ENCODE measurements at regions not wholly inside any gene's neighbourhood (a gene's known extent, or its start where the extent isn't known, plus 50 kb on each side); places are given as distances from the start of the nearest gene placed in this dataset.
"Not testable (repeated sequence)": the region's sequence is repeated elsewhere in the genome, so short reads cannot be mapped to it uniquely, and the experiment has no call there.

- no peak overlapping the region for H3K4me3 ChIP-seq
- H3K36me3 ChIP-seq = no peaks in the 10 kb centered on the region
- intact Hi-C loops (cut with DNase I; ENCODE audit: low total_unique reads) = loop anchor here (10.0 kb wide), 1 partner anchor 1057 kb away; no protein-coding TSS in a partner anchor
- peaks cover 0 to 38% (median 21%) of the 10 kb centered on the region in 4 donors for H3K4me1 ChIP-seq
- no peaks in the 10 kb centered on the region for H3K27me3 ChIP-seq
- no peaks in the 10 kb centered on the region for H3K9me3 ChIP-seq
- peak overlapping the region; percentile 42 to 46 for H3K27ac ChIP-seq
- peak; percentile 84 to 87 for DNase-seq
- no peak for TF ChIP-seq CTCF (IDR thresholded peaks at IDR 0.05)
Measured at GRCh38 chr5:53167836-53168235, 58.3 kb upstream of the MOCS2 start.

GRCh38 chr5:53169933-53170332 is 60.4 kb upstream of the MOCS2 start:
- H3K36me3 ChIP-seq = no peaks in the 10 kb centered on the region
- no peaks in the 10 kb centered on the region for H3K27me3 ChIP-seq
- H3K27ac ChIP-seq = no peak overlapping the region
- peaks cover 0 to 31% (median 21%) of the 10 kb centered on the region in 4 donors for H3K4me1 ChIP-seq
- TF ChIP-seq CTCF (IDR thresholded peaks at IDR 0.05) = no peak
- intact Hi-C loops (cut with DNase I; ENCODE audit: low total_unique reads) = loop anchor here (10.0 kb wide), 1 partner anchor 1055 kb away; no protein-coding TSS in a partner anchor
- no peak for DNase-seq
- H3K4me3 ChIP-seq = no peak overlapping the region
- no peaks in the 10 kb centered on the region for H3K9me3 ChIP-seq

- Histone ChIP-seq H3K4me3 (no peak overlapping the region), H3K4me1 (peaks cover 0 to 29% (median 20%) of the 10 kb centered on the region in 4 donors), H3K36me3 (no peaks in the 10 kb centered on the region), H3K27me3 (no peaks in the 10 kb centered on the region), H3K27ac (no peak overlapping the region), H3K9me3 (no peaks in the 10 kb centered on the region)
- peak; percentile 55 to 56 for TF ChIP-seq CTCF (IDR thresholded peaks at IDR 0.05)
- intact Hi-C loops (cut with DNase I; ENCODE audit: low total_unique reads) = no loop called here
- no peak for DNase-seq
Measured at GRCh38 chr5:53170746-53171349, 61.3 kb upstream of the MOCS2 start.

GRCh38 chr5:53172073-53172472 is 62.5 kb upstream of the MOCS2 start:
- intact Hi-C loops (cut with DNase I; ENCODE audit: low total_unique reads); DNase-seq: not testable (repeated sequence)

GRCh38 chr5:53172630-53173029 is 63.1 kb upstream of the MOCS2 start:
- H3K27me3 ChIP-seq = no peaks in the 10 kb centered on the region
- no peaks in the 10 kb centered on the region for H3K36me3 ChIP-seq
- H3K4me1 ChIP-seq = peaks cover 0 to 14% (median 10%) of the 10 kb centered on the region in 4 donors
- no peaks in the 10 kb centered on the region for H3K9me3 ChIP-seq
- TF ChIP-seq CTCF (IDR thresholded peaks at IDR 0.05) = no peak
- no peak overlapping the region for H3K27ac ChIP-seq
- DNase-seq = no peak
- intact Hi-C loops (cut with DNase I; ENCODE audit: low total_unique reads) = no loop called here
- H3K4me3 ChIP-seq = no peak overlapping the region

More at GRCh38 chr5:53172073-53172472, 62.5 kb upstream of the MOCS2 start:
- not testable (repeated sequence) for H3K9me3 ChIP-seq, H3K27me3 ChIP-seq, H3K27ac ChIP-seq, H3K4me3 ChIP-seq, H3K36me3 ChIP-seq
- H3K4me1 ChIP-seq = peaks cover 0 to 20% (median 14%) of the 10 kb centered on the region in 4 donors

GRCh38 chr5:53173083-53173482 is 63.5 kb upstream of the MOCS2 start:
- Histone ChIP-seq H3K9me3 (no peaks in the 10 kb centered on the region), H3K36me3 (no peaks in the 10 kb centered on the region), H3K4me1 (peaks cover 0 to 10% (median 5%) of the 10 kb centered on the region in 4 donors), H3K27me3 (no peaks in the 10 kb centered on the region), H3K4me3 (no peak overlapping the region), H3K27ac (no peak overlapping the region)
- no peak for DNase-seq
- intact Hi-C loops (cut with DNase I; ENCODE audit: low total_unique reads) = no loop called here
- no peak for TF ChIP-seq CTCF (IDR thresholded peaks at IDR 0.05)

Measured in tibial artery (tissue), 4 donors.